GM21619 (cell line): ENCODE measurements at regions not wholly inside any gene's neighbourhood (a gene's known extent, or its start where the extent isn't known, plus 50 kb on each side); places are given as distances from the start of the nearest gene placed in this dataset.
"Not testable (repeated sequence)": the region's sequence is repeated elsewhere in the genome, so short reads cannot be mapped to it uniquely, and the experiment has no call there.

Experiments used
- ATAC-seq: cut with Tn5 transposase; IDR thresholded peaks from one replicate; pipeline ENCODE4 v1.9.1; 2021; ENCODE audit not compliant: unreplicated experiment

DNA sequence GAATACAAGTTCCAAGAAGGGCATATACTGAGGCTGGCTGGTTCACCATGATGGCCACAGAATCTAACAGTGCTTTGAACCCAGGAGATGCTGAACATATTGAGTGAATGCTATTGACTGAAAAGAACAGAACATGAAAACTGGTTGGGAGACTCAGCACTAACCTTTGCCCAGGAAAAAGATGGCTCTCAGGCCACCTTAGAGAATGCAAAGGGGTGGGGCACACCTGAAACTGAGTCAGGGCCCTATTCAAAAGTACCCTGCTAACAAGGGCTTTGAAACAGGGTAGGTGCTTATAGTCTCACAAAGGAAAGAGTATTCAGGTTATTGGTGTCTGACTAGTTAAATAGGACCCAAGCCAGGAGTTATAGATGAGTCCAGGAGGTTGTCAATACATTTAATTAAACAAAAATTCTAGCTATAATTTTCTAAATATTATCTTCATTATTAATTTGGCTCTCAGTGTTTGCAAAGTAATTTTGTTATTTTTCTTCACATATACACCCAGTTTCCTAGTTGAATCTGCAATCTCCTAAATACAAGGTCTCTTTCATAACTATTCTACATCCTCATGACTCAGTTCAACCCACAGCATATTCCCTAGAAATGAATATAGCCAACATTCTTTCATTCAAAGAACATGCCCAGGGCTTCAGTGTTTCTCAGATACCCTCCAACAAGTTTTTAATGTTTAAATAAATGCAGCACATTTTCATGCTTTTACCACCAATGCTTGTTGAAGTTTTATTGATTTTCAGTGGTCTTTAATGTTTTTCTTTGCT is 144.2 kb upstream of the RAPGEF2 start:
- ATAC-seq, result no peak

DNA sequence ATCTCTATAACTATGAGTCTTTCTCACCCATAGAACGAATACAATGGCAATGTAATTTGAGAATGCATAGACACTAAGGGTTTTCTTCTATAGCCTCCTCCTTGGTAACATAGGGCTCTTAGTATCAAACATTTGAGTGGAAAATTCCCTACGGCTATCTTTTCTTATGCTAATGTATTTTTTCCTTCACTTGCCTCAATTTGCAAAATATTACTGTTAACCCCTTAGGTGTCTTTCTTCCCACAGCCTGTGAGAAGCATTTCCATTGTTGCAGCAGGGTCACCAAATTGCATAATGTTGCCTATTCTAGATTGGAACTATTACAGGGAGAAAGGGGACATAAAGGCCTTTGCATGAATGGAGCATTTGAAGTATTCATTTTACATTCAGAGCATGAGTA is 140.5 kb upstream of the RAPGEF2 start:
- ATAC-seq, result no peak

DNA sequence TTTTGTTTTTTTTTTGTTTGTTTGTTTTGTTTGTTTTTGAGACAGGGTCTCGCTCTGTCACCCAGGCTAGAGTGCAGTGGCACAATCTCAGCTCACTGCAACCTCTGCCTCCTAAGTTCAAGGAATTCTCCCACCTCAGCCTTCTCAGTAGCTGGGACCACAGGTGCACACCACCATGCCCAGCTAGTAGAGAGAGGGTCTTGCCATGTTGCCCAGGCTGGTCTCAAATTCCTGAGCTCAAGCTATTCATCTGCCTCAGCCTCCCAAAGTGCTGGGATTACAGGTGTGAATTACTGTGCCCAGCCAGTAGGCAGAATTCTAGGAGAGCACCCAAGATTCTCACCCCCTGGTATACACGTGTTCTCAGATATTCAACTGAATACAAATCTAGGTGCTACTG is 139.6 kb upstream of the RAPGEF2 start:
- ATAC-seq, result not testable (repeated sequence)

DNA sequence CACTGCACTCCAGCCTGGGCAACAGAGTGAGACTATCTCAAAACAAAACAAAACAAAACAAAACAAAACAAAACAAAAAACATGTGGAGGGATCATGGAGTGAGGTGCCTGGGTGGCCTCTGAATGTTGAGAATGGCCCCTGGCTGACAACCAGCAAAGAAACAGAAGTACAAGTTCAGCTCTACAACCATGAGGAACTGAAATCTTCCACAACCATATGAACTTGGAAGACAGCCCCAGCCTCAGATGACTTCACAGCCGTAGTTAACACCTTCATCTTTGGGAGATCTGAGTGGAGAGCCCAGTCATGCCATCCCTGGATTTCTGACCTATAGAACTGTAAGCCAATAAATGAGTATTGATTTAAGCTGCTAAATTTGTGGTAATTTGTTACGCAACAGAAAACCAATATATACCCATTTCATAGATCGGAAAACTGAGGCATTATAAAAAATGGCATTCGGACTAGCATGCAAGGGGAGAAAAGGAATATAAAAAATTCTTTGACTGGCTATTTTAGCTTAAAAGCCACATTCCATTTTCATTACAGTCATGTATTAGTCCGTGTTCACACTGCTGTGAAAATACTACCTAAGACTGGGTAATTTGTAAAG is 138.7 kb upstream of the RAPGEF2 start:
- ATAC-seq, result no peak

DNA sequence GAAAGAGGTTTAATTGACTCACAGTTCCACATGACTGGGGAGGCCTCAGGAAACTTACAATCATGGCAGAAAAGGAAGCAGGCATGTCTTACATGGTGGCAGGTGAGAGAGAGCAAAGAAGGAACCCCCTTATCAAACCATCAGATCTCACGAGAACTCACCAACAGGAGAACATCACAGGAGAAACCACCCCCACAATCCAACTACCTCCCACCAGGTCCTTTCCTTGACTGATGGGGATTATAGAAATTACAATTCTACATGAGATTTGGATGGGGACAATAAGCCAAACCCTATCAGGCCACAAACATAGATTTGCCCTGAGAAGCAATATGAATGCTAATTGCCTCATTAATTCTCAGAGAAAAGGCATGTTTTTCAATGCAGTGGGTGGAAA is 138.2 kb upstream of the RAPGEF2 start:
- ATAC-seq, result no peak

DNA sequence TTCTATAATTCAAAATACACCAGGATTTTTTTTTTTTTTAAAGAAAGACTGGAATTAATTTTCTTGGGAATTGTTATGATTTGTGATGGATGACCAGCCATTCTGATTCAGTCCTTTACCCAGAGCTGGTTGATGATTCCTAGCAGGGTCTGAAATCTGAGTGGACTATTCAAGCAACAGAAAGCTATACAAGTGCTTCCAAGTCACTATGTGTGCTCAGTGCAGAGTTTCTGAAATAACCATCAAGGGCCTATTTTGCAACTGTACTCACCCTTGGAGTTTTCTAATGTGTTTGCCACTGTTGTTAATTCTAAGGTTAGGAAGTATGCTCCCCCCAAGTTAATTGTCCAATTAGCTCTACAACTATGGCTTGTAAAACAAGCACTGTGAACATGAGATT is 137.7 kb upstream of the RAPGEF2 start:
- ATAC-seq, result no peak

DNA sequence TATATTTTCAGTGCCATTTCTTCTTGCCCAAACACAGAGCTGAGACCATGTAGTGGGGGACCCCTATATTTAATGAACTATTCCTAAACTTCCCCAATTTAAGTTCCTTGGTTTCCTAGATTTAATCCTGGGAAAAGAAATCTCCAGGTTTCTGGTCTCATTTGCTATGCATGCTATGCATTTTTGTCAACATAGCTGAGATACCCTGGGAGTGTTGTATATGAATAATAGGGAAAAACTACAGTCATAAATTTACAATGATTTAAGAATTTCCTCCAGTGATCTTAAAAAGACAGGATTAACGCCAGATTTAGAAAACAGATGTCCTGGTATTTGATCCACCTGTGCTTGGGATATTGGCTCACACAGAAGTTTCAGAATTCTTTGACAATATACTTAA is 136.8 kb upstream of the RAPGEF2 start:
- no peak for ATAC-seq

DNA sequence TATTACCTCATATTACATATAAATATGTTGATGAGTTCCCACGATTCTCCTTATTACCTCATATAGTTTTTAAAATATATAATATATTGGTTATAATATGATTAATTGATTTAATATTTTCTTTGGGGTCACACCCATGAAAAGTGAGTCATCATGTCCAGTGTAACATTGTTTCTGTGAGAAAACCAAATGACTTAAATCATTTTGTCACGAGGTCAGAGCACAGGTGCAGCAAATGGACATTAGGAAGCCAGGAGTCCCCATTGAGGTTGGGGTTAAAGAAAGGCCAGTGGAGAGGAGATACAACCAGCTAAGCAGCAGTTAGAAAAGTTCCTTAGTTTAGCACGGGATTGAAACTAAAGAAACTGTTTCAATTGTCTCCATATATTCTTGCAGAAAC is 133.9 kb upstream of the RAPGEF2 start:
- ATAC-seq, result no peak

DNA sequence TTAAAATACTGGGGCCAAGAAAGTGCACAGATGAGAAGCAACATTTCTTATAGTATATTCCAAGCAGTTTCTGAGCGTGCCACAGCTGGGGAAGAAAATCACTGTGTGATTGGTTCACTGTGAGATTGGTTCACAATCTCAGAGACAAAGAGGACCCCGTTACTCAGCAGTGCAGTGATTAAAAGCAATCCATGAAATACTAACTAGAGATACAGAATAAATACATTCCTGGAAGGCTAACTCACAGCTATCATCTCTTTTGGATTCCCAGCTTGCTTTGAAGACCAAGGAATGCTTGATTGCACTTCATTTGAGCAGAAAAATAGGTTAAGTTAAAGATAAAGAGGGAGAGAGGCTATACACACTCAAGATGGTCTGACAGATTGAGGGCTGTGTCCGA is 132.1 kb upstream of the RAPGEF2 start:
- no peak for ATAC-seq

DNA sequence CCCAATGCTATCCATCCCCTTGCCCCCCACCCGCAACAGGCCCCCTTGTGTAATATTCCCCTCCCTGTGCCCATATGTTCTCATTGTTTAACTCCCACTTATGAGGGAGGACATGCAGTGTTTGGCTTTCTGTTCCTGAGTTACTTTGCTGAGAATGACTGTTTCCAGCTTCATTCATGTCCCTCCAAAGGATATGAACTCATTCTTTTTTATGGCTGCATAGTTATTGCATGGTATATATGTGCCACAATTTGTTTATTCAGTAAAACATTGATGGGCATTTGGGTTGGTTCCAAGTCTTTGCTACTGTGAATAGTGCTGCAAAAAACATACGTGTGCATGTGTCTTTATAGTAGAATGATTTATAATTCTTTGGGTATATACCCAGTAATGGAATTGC is 128.4 kb upstream of the RAPGEF2 start:
- not testable (repeated sequence) for ATAC-seq

DNA sequence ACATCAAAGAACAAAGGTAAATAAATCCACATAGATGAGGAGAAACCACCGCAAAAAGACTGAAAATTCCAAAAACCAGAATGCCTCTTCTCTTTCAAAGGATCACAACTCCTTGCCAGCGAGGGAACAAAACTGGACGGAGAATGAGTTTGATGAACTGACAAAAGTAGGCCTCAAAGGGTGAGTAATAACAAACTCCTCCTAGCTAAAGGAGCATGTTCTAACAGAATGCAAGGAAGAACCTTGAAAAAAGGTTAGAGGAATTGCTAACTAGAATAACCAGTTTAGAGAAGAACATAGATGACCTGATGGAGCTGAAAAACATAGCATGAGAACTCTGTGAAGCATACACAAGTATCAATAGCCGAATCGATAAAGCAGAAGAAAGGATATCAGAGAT is 122.2 kb upstream of the RAPGEF2 start:
- not testable (repeated sequence) for ATAC-seq

DNA sequence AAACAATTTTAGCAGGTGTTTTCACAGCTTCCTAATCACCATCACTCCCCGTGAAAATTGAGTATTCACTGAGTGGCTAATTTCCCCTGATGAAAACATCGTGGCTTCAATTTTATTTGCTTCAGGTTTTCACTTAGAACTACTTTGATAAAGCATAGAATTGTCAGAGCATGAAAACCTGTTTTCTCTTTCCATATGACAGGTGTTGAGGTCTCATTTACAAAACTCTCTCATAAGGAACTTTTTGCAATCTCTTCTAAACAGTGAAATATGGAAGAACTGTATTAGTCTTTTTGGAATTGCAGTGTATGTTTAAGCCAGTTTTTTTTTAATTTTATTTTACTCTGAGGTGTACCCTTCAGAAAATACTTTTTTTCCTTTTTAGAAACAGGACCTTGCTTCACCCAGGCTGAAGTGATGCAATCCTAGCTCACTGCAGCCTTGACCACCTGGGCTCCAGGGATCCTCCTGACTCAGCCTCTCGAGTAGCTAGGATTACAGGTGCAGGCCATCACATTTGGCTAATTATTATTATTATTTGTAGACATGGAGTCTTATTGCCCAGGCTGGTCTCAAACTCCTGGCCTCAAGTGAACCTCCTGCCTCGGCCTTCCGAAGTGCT is 111.2 kb upstream of the RAPGEF2 start:
- ATAC-seq, result no peak

DNA sequence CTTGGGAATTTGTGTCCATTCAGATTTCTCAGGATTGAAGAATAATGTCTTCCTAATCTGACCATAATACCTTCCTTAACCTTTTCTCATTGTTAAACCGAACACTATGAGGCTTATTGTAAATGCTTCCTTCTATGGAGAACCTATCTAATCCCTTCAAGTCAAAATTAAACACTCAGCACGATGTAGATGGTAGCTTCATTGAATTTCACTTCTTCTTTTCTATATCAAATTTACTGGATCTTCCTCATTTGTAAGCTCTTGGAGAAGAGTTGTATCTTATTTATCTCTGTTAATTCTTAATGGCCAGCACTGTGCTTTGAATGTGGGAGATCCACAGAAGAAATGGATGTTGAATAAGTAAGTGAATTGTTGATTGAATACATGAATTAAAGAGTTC is 109.0 kb upstream of the RAPGEF2 start:
- ATAC-seq, result no peak

DNA sequence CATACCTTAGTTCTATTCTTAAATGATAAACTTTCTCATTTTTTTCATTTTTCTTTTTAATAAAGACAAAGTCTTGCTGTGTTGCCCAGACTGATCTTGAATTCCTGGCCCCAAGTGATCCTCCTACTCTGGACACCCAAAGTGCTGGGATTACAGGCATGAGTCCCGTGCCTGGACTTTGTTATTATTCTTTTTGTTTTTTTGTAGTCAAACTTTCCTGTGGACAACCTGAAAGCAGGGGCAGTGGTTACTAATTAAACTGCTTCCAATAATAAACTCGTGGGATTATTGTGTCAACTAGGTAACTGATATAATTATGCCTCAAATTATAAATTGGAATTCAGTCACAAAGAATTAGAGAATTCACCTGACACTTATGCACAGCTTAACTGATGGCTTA is 107.8 kb upstream of the RAPGEF2 start:
- no peak for ATAC-seq

DNA sequence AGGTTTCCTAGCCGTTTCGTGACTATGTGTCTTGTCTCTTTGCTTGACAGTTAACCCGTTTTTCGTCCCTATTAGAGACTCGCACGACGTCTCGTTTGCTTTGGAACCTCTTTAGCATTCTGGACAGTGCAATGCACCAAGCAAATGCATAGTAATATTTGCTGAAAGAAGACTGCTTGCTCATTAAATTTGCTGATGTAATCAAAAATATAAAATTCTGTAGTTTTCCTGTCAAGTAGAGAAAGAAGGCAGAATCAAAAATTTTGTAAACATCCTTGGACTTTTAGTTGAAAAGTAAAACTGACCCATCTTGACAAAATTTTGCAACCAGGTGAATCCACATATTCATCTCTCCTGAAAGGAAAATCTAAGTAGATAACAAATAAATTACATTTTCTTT is 106.9 kb upstream of the RAPGEF2 start:
- ATAC-seq, result no peak

DNA sequence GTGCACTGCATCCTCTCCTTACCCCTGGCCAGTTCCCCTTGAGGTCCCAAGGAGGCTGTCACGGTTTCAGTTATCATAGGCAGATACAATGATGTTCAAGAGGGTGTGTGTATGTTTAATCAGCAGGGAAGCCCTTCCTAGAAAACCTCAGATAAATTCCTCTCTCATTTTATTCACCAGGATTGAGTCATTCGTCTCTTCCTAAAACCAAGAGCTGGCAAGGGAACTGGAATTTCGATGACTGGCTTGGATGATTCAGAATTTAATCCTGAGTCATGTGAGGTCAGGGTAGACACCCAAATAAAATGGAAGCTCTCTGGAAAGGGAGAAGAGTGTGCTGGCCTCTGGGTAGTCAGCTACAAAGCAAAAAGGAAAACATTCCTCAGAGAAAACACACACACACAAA is 106.2 kb upstream of the RAPGEF2 start:
- ATAC-seq, result no peak

DNA sequence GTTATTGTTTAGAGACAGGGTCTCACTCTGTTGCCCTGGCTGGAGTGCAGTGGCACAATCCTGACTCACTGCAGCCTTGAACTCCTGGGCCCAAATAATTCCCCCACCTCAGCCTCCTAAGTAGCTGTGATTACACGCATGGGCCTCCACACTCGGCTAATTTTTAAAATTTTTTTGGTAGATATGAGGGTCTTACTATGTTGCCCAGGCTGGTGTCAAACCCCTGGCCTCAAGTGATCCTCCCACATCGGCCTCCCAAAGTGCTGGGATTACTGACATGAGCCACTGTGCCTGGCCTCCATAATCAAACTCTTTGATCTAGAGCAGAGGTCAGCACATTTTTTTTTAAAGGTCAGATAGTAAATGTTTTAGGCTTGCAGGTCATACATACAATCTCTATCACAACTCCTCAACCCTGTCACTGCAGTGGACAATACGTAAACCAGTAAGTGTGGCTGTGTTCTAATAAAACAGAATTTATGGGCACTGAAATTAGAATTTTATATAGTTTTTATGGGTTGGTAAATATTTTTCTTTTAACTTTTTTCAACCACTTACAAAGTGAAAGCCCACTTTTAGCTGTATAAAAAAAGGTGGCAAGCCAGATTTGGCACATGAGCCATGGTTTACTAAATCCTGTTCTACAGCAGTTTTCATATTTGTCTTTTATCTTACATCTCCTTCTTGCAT is 105.1 kb upstream of the RAPGEF2 start:
- no peak for ATAC-seq

DNA sequence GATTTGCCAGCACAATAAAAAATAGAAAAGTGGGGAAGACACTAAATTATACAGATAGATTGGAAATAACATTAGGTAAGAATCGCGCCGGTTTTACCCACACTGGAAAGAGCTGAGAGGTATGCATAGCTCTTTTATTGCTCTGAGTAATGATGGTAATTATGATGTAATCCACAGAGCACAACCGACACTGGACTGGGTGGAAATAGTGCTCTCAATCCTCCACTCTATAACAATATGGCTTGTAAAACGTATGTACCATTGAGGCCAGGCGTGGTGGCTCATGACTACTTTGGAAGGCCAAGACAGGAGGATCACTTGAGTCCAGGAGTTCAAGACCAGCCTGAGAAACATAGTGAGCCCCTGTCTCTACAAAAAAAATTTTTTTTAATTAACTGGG is 104.3 kb upstream of the RAPGEF2 start:
- ATAC-seq, result no peak

DNA sequence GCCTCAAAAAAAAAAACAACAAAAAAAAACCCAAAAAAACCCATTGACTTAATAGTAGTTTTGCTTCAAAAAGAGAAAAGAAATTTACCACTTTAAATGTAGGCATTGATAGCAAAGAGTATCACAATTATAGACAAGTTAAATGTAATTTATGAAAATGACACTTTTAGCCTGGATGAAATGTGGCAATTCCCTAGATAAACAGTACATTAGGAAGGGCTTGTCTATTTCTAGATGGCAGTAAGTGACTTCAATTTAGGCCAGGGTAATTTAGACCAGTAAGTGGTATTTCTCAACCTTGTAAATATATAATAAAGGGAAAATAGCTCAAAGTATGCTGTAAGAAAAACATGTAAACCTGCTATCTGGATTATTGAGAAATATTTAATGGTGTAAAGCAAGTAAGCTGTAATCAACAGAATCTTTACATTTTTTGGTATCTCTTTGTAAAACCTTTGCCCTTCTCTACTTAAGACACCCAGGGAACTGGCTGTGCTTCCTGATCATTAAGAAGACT is 103.7 kb upstream of the RAPGEF2 start:
- ATAC-seq, result no peak

DNA sequence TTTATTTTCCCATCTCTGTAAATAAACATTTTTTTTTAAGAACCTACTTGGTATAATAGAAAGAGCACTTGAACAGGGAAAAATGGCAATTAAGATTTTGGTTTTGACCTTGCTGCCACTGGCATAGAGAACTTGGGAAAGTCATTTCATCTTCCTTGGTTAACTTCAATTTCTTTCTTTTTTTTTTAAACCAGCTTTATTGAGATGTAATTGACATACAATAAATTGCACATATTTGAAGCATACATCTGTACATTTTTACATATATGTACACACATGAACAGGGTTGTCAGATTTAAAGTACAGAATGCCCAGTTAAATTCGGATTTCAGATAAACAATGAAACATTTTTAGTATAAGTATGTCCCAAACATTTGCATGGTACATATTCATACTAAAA is 103.0 kb upstream of the RAPGEF2 start:
- ATAC-seq, result no peak

DNA sequence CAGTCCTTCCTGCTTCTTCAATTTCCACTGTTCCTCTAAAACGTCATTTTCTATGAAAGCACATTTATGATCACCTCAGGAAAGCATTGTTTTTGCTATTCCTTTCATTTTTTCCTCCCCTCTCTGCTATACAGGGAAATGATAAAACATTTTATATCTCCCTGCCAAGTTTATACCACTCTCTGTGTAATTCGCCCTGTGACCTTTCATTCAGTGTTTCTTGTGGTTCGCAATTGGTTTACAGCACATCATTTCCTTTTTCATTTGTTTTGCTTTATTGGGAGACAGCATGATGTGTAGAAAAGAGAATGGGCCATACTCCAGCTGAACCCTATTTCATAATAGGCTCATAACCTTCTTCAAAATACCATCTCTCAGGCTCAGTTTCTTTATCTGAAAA is 99.9 kb upstream of the RAPGEF2 start:
- ATAC-seq, result no peak
